Mesothelial cell of epicardium (in vitro differentiated cells): ENCODE measurements at regions not wholly inside any gene's neighbourhood (a gene's known extent, or its start where the extent isn't known, plus 50 kb on each side); places are given as distances from the start of the nearest gene placed in this dataset.
"Not testable (repeated sequence)": the region's sequence is repeated elsewhere in the genome, so short reads cannot be mapped to it uniquely, and the experiment has no call there.

Experiments
- DNase-seq, 2 experiments: peaks; one replicate each; pipeline ENCODE4 v3.0.0; 2021; ENCODE audit warnings: low spot score in 2 of 2; ENCODE audit not compliant: unreplicated experiment in 2 of 2
- H3K27ac Mint-ChIP-seq: 2 replicates; pipeline ENCODE4 v1.8.0; 2021; ENCODE audit warnings: mixed read lengths
- H3K27me3 Mint-ChIP-seq: 2 replicates; pipeline ENCODE4 v1.8.0; 2021; ENCODE audit warnings: low read depth, mixed read lengths
- H3K36me3 Mint-ChIP-seq: 2 replicates; pipeline ENCODE4 v1.8.0; 2021; ENCODE audit warnings: mixed read lengths
- H3K4me1 Mint-ChIP-seq: 2 replicates; pipeline ENCODE4 v1.8.0; 2021; ENCODE audit warnings: mixed read lengths
- H3K4me3 Mint-ChIP-seq: 2 replicates; pipeline ENCODE4 v1.8.0; 2021; ENCODE audit warnings: mild to moderate bottlenecking, moderate library complexity, mixed read lengths
- H3K9me3 Mint-ChIP-seq: 2 replicates; pipeline ENCODE4 v1.8.0; 2021; ENCODE audit warnings: mixed read lengths
- CTCF ChIP-seq: fragments of 200-600 bp; sonication (generic); IDR thresholded peaks from one replicate; pipeline ENCODE4 v1.5.0; 2021; ENCODE audit warnings: antibody characterized with exemption; ENCODE audit not compliant: unreplicated experiment

GRCh38 chr2:41329040-41329439 is 718.8 kb upstream of the PKDCC start:
- no peak for DNase-seq
- Mint-ChIP-seq H3K9me3 (peaks cover 11% of the 10 kb centered on the region), H3K27ac (no peak overlapping the region), H3K4me3 (no peak overlapping the region), H3K36me3 (peaks cover 1% of the 10 kb centered on the region), H3K27me3 (no peaks in the 10 kb centered on the region), H3K4me1 (peaks cover 6% of the 10 kb centered on the region)
- TF ChIP-seq CTCF = no peak

GRCh38 chr2:41334159-41334558 is 713.7 kb upstream of the PKDCC start:
- H3K36me3 Mint-ChIP-seq = no peaks in the 10 kb centered on the region
- no peak overlapping the region for H3K27ac Mint-ChIP-seq
- DNase-seq = no peak
- peaks cover 4% of the 10 kb centered on the region for H3K9me3 Mint-ChIP-seq
- no peak overlapping the region for H3K4me3 Mint-ChIP-seq
- no peak for TF ChIP-seq CTCF
- H3K4me1 Mint-ChIP-seq = peaks cover 12% of the 10 kb centered on the region
- no peaks in the 10 kb centered on the region for H3K27me3 Mint-ChIP-seq

GRCh38 chr2:41335573-41335972 is 712.2 kb upstream of the PKDCC start:
- DNase-seq, H3K4me3 Mint-ChIP-seq, H3K27ac Mint-ChIP-seq, H3K36me3 Mint-ChIP-seq, H3K9me3 Mint-ChIP-seq, H3K27me3 Mint-ChIP-seq: not testable (repeated sequence)
- peaks cover 12% of the 10 kb centered on the region for H3K4me1 Mint-ChIP-seq

GRCh38 chr2:41337956-41338355 is 709.9 kb upstream of the PKDCC start:
- no peak for TF ChIP-seq CTCF

GRCh38 chr2:41344529-41344928 is 703.3 kb upstream of the PKDCC start:
- no peak for DNase-seq
- no peaks in the 10 kb centered on the region for H3K4me1 Mint-ChIP-seq
- H3K27ac Mint-ChIP-seq = no peak overlapping the region
- no peaks in the 10 kb centered on the region for H3K27me3 Mint-ChIP-seq
- H3K4me3 Mint-ChIP-seq = no peak overlapping the region
- H3K9me3 Mint-ChIP-seq = peaks cover 8% of the 10 kb centered on the region
- no peaks in the 10 kb centered on the region for H3K36me3 Mint-ChIP-seq
- TF ChIP-seq CTCF = no peak

More at GRCh38 chr2:41337956-41338355, 709.9 kb upstream of the PKDCC start:
- no peak overlapping the region for H3K4me3 Mint-ChIP-seq
- H3K36me3 Mint-ChIP-seq = no peaks in the 10 kb centered on the region
- no peak overlapping the region for H3K27ac Mint-ChIP-seq
- peaks cover 2% of the 10 kb centered on the region for H3K9me3 Mint-ChIP-seq
- no peaks in the 10 kb centered on the region for H3K27me3 Mint-ChIP-seq
- peaks cover 12% of the 10 kb centered on the region for H3K4me1 Mint-ChIP-seq
- DNase-seq = no peak

GRCh38 chr2:41353060-41353459 is 694.8 kb upstream of the PKDCC start:
- Mint-ChIP-seq H3K9me3 (no peaks in the 10 kb centered on the region), H3K27ac (no peak overlapping the region), H3K36me3 (no peaks in the 10 kb centered on the region), H3K4me1 (no peaks in the 10 kb centered on the region), H3K27me3 (no peaks in the 10 kb centered on the region), H3K4me3 (no peak overlapping the region)
- TF ChIP-seq CTCF = no peak
- no peak for DNase-seq
